ENCODE measurements at regions not wholly inside any gene's neighbourhood (a gene's known extent, or its start where the extent isn't known, plus 50 kb on each side); places are given as distances from the start of the nearest gene placed in this dataset.

GRCh38 chr10:43012578-43012977 lies 64.3 kb upstream of the RET start:
- no peak for DNase-seq

GRCh38 chr10:43013065-43013464 lies 63.8 kb upstream of the RET start:
- no peak for DNase-seq

- no peak for DNase-seq
These were observed 52.3 kb upstream of the RET start for GRCh38 chr10:43024524-43024923.

GRCh38 chr10:43024942-43025700 lies 51.7 kb upstream of the RET start:
- no peak for DNase-seq

- no peak for DNase-seq
These were observed 50.6 kb upstream of the RET start for GRCh38 chr10:43026039-43026973.

Data from hindlimb muscle (tissue), 1 donor.